ENCODE measurements at regions not wholly inside any gene's neighbourhood (a gene's known extent, or its start where the extent isn't known, plus 50 kb on each side); places are given as distances from the start of the nearest gene placed in this dataset.

DNA sequence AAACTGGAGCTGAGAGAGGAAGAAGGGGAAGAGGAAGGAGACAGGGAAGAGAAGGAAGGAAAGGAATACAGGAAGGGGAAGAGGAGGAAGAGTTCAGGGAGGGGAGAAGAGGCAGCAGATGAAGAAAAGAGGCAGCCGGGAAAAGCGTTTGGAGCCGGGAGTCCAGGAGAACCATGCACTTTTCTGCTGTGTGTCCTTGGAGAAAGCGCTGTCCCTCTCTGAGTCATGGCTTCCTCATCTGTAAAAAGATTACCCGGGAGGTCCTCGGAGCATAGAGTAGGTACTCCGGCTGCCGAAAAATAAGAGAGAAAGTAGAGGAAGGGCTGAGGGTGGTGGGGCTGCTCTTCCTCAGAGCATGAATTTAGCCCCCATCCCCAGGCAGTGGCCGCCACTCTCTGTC lies 226.9 kb downstream of the MN1 start:
- DNase-seq = no peak

DNA sequence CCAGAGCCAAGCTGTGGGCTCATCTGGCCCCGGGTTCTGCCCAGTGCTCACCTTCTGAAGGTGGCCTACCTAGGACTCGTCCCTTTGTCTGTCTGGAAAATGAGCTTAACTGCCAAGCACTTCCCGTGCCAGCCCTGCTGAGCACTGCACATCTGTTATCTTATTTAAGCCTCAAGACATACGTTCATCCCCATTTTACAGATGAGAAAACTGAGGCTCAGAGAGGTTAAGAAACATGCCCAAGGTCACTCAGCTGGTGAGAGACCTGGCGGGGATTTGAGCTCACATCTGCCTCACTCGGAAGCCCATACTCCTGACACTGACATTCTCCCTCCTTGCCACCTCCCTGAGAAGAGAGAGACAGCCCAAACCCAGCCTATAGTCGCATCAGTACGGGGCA lies 226.2 kb downstream of the MN1 start:
- DNase-seq = no peak

DNA sequence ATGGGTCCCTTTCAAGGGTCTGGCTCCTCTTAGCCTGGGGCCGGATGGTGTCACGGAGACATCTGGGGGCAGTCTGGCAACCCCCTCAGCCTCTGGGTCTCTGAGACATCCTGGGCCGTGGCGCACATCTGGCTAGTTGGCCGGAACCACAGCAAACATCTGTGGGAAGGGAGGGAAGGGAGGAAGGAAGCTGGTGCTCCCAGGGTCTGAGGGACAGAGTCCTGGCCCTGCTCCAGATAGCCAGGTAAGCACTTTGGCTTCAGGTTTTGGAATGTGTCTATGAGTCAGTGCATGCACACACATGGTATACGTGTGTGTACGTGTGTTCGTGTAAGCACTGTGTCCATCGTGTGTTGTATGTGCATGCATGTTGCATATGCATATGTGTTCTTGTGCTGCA lies 225.1 kb downstream of the MN1 start:
- DNase-seq = no peak

DNA sequence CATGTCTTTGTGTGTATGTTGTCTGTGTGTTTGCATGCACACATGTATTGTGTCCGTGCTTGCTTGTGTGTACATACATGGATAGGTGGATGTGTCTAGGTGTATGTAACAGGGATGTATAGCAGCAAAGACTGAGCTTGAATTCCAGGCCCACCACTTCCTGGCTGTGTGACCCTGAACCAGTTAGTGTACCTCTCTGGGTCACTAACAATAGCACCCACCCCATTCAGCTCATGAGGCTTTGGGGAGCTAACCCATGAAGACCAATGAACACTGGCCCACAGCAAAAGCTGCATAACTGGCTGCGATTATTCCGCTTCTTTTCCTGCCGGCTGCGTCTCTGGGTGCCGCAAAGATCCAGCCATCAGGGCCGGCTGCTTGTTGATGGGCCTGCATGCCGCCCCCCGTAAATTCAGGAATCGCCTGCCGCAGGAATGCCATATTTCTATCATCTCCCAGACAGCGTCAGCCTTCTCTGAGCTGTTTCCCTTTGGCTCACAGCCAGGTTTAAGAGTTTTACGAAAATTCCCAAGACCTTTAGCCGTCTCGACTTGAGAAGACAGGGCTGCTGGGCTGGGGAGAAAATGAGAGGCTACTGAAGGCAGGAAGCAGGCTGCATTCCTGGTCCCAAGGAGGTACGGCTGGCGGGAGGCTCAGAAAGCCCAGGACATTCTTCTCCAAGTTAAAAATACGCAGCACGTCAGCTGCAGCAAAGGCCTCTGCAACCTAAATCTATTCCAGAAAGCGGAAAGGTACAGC lies 224.6 kb downstream of the MN1 start:
- DNase-seq = no peak

DNA sequence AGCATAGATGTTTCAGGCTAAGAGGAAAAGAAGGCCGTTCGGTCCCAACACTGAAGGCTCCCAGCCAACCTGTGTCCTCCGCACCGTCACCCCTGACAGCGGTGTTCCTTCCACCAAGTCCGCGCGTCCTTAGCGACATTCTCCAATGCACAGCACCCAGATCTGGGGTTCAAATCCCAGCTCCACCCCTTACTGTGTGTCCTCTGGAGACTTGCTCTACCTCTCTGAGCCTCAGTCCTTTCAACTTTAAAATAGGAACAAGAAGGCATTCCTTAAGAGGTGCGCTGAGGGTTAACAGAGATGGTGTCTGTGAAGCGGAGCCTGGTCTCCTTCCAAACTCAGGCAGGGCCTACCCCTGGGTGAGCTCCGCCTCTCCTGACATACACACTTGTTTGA lies 224.0 kb downstream of the MN1 start:
- DNase-seq = no peak

DNA sequence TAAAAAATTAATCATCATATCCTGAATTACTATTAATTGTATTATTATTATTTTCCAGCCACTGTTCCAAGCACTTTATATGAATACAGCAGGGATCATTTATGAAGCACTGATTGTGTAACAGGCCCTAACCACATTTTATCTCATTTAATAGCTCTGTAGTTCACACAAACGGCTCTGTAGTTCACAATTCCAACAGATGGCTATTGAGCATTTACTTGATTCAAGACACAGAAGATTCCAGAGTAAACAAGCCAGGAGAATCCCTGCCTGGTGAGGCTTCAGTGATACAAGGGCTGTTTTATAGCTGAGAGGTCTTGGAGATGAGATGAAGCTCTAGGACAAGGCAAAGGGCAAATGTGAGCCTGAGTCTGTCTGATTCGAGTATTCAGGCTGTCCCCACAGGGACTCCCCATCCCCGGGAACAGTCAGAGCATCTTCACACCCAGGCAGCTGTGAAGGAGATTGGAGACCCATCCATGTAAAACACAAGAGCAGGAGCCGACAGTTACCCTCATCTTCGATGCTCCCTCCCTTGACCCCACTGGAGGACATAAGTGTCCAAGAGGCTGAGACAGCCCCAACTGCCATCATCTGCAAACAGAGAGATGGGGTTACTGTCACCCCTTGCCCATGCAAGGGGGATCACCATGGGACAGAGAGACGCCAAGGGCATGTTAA lies 222.5 kb downstream of the MN1 start:
- DNase-seq = no peak

DNA sequence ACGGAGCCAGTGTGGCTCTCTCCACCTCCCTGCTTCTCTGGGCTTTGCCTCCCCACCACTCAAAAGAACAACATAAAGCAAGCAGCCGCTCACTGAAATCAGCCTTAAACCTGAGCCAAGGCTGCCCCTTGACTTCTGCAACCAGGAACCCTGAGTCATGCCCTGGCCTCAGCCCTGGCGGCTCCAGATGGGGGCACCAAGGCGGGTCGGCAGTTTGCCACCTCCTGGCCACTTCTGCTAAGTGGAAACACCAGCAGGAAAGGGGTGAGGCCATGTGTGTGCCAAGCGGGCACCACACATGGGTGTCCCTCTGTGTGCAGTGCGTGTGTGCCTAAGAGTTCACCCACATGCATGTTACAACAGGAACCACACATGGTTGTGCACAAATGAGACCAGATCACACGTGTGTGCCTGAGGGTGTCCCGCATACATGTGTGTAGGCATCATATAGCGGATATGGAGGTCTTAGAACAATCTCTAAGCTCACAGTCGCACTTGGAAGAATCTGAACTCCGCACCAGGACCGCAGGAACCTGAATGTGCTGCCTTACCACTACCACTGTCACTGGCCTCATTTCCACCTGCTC lies 221.2 kb downstream of the MN1 start:
- no peak for DNase-seq

DNA sequence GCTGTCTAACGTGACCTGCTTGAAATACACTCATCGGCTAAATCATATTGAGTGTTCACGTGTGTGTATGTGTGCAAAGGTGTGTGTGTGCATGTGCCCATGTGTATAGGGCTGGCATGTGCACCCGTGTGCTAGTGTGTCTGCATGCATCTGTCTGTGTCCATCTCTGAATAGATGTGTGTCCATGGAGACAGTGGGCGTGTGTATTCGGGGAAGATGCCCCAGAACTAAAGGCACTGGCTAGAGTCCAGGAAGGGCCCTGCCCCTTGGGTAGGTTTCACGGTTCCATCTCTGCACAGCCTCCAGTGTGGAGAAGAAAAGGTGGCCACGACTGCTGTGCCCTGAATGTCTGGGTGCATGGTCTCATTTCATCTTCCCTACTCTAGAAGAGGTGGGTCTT lies 220.3 kb downstream of the MN1 start:
- no peak for DNase-seq

DNA sequence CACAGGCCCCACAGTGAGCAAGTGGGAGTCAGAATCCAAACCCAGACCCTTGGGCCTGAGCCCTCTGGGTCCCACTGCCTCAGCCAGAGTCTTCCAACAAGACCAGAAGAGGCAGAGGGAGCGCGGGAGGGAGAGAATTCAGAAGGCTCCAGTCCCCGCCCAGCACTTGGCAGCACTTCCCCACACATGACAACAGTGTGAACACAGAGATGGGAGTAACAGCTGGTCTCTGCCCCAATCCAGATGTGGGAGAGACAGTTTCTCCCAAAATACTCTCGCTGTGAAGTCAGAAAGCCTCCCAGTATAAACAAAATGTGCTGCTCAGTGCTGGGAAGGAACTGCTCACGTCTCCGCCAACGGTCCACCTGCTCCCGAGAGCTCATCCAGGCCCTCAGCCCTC lies 219.9 kb downstream of the MN1 start:
- peak in 44 of 56 donors; percentile 3 to 80 (median 28) for DNase-seq

DNA sequence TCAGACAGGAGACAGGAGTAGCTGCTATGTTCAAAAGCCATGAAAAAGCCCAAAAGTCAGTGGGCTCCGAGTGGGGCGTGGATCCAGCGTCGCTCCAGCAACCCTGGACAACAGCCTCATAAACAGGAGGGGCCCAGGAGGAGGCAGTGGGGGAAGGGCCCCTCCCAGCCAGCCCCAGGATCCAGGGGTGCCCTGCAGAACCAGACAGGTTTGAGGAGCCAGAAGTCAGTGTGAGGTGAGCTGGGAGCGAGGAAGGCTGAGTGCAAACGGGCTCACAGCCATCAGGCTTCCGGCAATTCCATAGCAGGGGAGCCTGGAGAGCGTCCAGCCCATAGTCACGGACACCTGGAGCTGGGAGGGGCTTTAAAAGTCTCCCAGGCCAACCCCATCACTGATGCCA lies 217.7 kb downstream of the MN1 start:
- no peak for DNase-seq

DNA sequence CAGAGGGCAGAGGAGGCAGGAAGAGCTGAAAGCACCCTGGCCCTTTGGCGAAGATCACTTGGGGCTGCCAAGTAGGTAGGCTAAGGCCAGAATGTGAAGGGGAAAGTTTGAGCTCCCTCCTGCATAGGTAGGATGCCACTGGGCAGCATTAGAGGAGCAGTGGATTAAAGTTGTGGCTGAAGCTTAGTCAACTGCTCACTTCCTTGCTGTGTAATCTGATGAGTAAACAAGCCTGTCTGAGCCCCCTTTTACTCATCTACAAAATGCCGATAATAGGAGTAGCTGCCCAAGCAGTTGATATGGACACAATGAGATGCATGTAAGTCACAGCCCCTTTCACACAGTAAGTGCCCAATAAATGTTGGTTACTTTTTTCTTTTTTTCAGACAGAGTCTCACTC lies 216.4 kb downstream of the MN1 start:
- no peak for DNase-seq

DNA sequence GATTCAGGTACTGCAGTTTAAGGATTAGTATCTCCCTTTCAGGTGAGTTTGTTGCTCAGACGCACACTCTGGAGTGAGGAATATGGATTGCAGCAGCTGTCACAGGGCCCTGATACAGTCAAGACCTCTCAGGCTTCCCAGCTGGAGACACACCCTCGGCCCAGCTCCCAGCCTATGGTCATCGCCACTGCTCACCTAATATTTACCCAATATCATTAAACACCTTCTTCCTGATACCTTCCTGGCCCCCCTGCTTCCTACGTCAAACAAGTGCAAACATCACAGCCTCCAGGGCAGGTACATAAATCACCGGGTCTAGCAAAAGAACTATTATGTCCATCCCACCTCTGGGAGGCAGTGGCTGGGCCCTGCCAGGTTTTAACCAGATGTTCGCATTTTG lies 213.3 kb downstream of the MN1 start:
- no peak for DNase-seq

DNA sequence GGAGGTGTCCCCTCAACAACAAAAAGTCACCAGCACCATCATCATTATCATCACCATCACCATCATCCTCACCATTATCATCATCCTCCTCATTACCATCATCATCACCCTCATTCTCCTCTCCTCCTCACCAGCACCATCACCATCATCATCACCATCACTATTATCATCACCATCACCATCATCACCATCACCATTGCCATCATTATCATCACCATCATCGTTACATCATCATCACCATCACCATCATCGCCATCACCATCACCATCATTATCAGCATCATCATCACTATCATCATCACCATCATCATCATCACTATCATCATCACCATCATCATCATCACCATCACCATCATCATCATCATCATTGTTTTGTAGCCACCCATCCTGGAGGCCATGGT lies 212.6 kb downstream of the MN1 start:
- DNase-seq = no peak

DNA sequence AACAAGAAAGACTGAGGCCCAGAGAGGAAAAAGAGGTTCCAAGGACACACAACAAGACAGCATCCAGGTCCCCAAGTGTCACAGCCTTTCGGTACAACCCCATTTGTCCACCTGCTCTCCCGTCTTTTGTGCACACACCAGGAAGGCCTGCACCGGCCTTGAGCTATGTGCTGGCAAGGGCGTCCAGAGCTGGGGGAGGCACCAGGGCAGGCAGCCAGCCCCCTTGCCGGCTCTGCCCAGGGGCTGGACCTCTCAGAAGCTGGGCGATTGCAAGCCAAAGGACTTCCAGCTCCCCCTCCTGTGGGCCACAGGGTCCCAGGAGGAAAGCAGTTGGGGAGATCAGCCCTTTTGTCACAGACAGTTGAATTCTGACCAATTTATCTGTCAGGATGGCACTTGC lies 210.5 kb downstream of the MN1 start:
- DNase-seq = peak in 2 of 56 donors; percentile 1 to 3

DNA sequence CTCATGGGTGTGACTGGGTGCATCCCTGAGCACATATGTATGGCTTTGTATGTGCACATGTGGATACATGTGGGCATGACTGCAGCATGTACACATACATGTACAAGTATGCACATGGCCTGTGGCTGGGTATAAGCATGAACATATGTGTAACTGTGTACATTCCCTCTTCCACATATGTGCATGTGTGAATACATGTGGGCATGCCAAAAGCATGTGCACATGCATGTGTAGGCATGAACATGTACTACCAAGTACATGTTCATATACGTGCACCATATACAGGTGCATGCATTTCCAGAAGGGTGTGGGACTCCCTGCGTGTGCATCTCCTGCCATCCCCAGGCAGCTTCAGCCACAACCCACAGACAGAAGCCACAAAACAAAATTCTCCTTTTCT lies 208.2 kb downstream of the MN1 start:
- no peak for DNase-seq

DNA sequence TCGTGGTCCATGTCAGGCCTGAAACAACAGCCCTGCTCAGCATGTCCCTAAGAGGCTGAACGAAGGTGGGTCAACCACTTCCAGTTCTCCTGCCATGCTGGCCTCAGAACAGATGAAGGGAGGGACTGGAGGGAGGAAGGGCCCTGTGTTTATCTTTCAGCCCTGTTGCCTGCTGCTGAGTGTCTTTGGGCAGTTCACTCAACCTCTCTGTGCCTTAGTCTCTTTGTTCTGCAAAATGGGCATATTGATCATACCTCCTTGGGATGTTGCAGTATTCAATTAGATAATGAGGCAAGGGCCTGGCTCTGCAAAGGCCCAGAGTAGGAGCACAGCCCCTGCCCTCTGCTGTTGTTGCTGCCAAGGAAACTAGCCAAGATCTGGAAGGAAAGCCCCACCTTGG lies 207.5 kb downstream of the MN1 start:
- no peak for DNase-seq

DNA sequence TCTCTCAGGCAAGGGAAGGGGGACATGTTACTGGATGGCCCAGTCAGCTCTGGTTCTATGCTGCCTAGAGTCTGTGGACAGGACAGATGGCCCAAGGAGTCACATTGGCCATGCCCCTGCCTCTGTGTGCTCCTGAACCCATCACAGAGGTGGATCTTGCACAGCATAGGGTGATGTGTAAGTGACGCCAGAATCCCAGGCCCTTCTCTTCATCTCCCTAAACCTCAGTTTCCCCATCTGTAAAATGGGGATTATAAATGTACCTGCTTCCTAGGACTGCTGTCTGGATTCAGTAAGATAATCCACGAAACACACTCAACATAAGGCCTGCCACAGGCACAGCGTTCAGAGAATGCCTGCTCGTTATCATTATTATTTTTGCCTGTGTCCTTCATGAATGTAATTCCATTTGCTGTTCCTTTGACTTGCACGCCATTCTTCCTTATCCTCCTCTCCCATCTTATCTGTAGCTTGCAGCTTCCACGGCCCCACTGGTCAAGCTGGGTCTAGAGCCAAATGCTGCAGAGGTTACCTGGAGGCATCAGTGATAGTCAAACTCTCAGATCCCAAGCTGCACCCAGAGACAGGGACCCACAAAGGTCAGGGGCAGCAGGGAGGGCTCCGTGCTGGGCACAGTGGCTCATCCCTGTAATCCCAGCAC lies 207.0 kb downstream of the MN1 start:
- no peak for DNase-seq

DNA sequence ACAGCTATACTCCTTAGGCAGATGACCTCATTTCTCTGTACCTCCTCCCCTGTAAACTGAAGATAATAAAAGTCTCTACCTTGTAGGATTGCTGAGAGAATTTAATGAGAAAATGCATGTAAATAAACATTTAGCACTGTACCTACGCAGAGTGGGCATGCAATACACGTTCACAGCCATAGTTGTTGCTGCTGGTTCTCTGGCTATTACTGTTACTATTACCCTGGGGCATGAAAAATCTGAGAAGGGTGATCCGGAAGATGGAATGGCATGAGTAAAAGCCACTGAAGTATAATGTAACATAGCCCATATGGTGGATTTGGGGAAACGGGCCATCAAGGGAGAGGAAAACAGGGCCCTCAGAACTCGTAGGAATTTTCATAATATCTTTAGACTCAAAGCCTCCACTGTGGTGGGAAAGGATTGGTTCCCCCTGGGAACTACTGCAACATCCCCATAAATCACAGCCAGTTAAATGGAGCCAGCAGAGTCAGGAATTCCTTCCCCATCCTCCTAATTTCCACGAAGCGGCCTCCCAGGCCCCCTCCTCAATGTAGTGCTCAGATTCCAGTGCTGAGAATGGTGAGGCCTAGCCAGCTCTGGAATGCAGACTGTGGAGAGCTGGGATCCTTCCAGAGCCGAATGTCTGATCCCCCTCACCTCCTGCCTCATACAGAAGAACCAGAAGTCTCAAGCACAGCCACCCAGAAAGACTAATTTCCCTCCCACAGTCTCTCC lies 205.3 kb downstream of the MN1 start:
- no peak for DNase-seq

DNA sequence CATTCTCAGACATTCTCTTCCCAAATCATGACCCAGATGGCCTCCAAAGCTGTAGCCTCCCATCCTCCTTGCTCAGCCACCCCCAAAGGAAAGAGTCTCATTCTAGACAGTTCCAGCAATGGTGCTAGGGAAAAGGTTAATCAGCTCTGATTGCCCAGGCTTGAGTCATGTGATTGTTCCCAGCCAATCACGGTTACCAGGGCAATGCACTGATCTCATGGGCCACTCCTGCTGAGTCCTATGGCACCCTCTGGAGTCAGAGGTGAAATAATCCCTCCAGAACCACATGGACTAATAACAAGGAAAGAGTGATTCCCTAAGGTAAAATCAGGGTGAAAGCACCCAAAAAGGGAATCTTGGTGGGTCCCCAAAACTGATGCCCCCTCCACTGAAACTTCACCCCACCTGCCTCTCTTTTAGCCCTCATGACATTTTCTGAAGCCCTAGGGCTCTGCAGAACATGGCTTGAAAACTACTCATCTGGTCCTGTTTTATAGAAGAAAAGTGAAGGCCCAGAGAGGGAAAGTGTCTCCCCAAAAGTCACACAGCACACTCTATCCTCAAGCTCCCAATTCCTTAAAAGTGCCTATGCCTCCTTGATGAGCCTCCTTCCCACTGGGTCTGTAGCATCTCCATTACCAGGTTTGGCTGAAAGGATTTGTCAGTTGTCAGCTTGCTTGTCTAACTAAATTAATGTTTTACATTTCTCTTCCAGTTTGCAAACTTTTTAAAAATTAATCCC lies 203.7 kb downstream of the MN1 start:
- no peak for DNase-seq

DNA sequence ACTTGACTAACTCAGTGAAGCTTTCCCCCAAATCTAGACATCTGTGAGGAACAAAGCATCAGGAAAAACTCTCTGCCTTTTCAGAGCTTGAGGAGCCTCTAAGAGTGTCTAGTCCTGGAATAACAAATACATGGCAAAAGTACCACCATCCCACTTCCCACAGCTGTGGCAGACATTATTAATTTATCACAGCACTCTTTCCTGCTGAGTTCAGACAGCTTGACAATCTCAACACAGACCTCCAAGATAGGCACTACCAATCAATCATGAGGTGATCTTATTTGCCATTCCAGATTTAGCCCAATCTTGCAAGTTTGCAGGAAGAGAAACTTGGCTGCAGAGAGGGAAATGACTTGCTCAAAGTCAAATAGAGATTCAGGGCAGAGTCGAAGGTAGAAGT lies 202.8 kb downstream of the MN1 start:
- DNase-seq = no peak

DNA sequence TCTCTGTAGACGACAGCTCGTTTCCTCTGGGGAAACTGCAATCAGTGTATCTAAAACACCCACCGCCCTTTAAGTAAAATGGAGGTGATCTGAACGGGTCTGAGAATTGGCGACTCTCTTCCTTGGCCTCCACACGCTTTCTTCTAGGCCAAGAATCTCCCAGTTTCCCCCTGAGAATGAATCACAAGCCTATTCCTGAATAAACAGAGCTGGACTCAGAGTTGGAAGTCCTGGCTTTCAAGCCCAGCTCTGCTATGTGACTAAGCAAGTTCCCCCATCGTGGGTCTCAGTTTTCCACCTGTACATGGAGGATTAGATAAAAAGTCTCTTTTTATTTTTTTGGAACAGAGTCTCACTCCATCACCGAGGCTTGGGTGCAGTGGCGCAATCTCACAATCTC lies 200.4 kb downstream of the MN1 start:
- DNase-seq = no peak

Data from nucleus accumbens (tissue), 56 donors.